K562 (cell line): ENCODE measurements at regions not wholly inside any gene's neighbourhood (a gene's known extent, or its start where the extent isn't known, plus 50 kb on each side); places are given as distances from the start of the nearest gene placed in this dataset.
A peak's percentile ranks its signal among the peaks of the same experiment; 100 is the strongest.

ENCODE experiments used
- ARID1B ChIP-seq: fragments of 450-650 bp; IDR thresholded peaks from 2 replicates; pipeline ENCODE4 v1.6.1; 2016; ENCODE audit warnings: antibody characterized with exemption, mild to moderate bottlenecking, inconsistent platforms
- CBX3 ChIP-seq, 2 experiments: IDR thresholded peaks; 1 replicate in 1 of 2; 2 replicates in 1 of 2; pipeline ENCODE4 v1.6.1; 2012; ENCODE audit warnings: inconsistent platforms in 2 of 2, low read length in 2 of 2, borderline replicate concordance in 1 of 2, control low read depth in 1 of 2
- DIDO1 ChIP-seq: fragments of 450-650 bp; IDR thresholded peaks from 2 replicates; pipeline ENCODE4 v1.6.1; 2016; ENCODE audit warnings: low read depth, missing biosample characterization, missing genetic modification characterization
- EHMT2 ChIP-seq: fragments of 450-650 bp; IDR thresholded peaks from 2 replicates; pipeline ENCODE4 v1.6.1; 2018; ENCODE audit warnings: antibody characterized with exemption
- L3MBTL2 ChIP-seq: fragments of 450-650 bp; IDR thresholded peaks from 2 replicates; pipeline ENCODE4 v1.6.1; 2016; ENCODE audit warnings: mild to moderate bottlenecking, moderate library complexity
- MAZ ChIP-seq, 2 experiments: fragments of 450-650 bp in 1 of 2; sonication (generic) in 1 of 2; formaldehyde crosslinking; IDR thresholded peaks in 1 of 2; conservative IDR thresholded peaks in 1 of 2; 2 replicates each; pipeline versions ENCODE4 v1.4.0 to v1.5.0; 2020; ENCODE audit warnings: mild to moderate bottlenecking in 1 of 2, missing genetic modification reagents in 1 of 2
- MYC ChIP-seq, 2 experiments: fragments of 250-450 bp in 1 of 2; sonication (Bioruptor Pico) in 1 of 2; IDR thresholded peaks; 2 replicates each; pipeline versions ENCODE4 v1.5.1 to v1.6.1; 2012 to 2021; ENCODE audit warnings: low read depth in 2 of 2, borderline replicate concordance in 1 of 2, improper control_type of control experiment in 1 of 2, low read length in 1 of 2, mild to moderate bottlenecking in 1 of 2, moderate library complexity in 1 of 2
- NONO ChIP-seq, 2 experiments: fragments of 200-400 bp in 1 of 2; fragments of 450-650 bp in 1 of 2; formaldehyde crosslinking in 1 of 2; IDR thresholded peaks; 2 replicates each; pipeline ENCODE4 v1.6.1; 2017; ENCODE audit warnings: low read depth in 2 of 2, mild to moderate bottlenecking in 2 of 2, moderate library complexity in 2 of 2, low read length in 1 of 2
- RCOR1 ChIP-seq, 2 experiments: IDR thresholded peaks; 2 replicates each; pipeline ENCODE4 v1.6.1; 2012; ENCODE audit warnings: low read depth in 2 of 2, low read length in 2 of 2, borderline replicate concordance in 1 of 2, improper control_type of control experiment in 1 of 2
- SETDB1 ChIP-seq: IDR thresholded peaks from one replicate; pipeline ENCODE4 v1.6.1; 2012; ENCODE audit warnings: low read length, control low read depth, inconsistent platforms
- SMAD3 ChIP-seq: fragments of 450-650 bp; formaldehyde crosslinking; conservative IDR thresholded peaks from 2 replicates; pipeline ENCODE4 v1.4.0; 2020; ENCODE audit warnings: mild to moderate bottlenecking
- TBP ChIP-seq: optimal IDR thresholded peaks from 2 replicates; pipeline ENCODE3; 2011; ENCODE audit warnings: low read depth, low read length, improper control_type of control experiment
- ZFP36 ChIP-seq: fragments of 150-350 bp; IDR thresholded peaks from 2 replicates; pipeline ENCODE4 v1.6.1; 2018; ENCODE audit warnings: low read length, low read depth; ENCODE audit not compliant: partially characterized antibody
- ZKSCAN3 ChIP-seq: fragments of 250-450 bp; sonication (Bioruptor Pico); IDR thresholded peaks from 2 replicates; pipeline ENCODE4 v1.4.0; 2020
- ZNF324 ChIP-seq: fragments of 250-450 bp; sonication (Bioruptor Pico); IDR thresholded peaks from 2 replicates; pipeline ENCODE4 v1.4.0; 2020; ENCODE audit warnings: mild to moderate bottlenecking
- ZNF41 ChIP-seq: fragments of 250-450 bp; sonication (Bioruptor Pico); conservative IDR thresholded peaks from 2 replicates; pipeline ENCODE4 v1.4.0; 2020; ENCODE audit warnings: mild to moderate bottlenecking
- ZNF77 ChIP-seq: fragments of 250-450 bp; sonication (Bioruptor Pico); IDR thresholded peaks from 2 replicates; pipeline ENCODE4 v1.5.0; 2020
- ZSCAN29 ChIP-seq: fragments of 450-650 bp; IDR thresholded peaks from 2 replicates; pipeline ENCODE4 v1.6.1; 2017
- ZZZ3 ChIP-seq: fragments of 450-650 bp; IDR thresholded peaks from 2 replicates; pipeline ENCODE4 v1.6.1; 2016; ENCODE audit warnings: antibody characterized with exemption, mild to moderate bottlenecking, moderate library complexity
- TF ChIP-seq, protein P1 (sequence below): fragments of 250-450 bp; sonication (Bioruptor Pico); IDR thresholded peaks from 2 replicates; pipeline ENCODE4 v1.4.0; 2020; ENCODE audit warnings: mild to moderate bottlenecking, moderate library complexity, borderline replicate concordance
- TF ChIP-seq, protein P2 (sequence below): fragments of 450-650 bp; IDR thresholded peaks from 2 replicates; pipeline ENCODE4 v1.6.1; 2016; ENCODE audit warnings: missing biosample characterization, missing genetic modification characterization
- TF ChIP-seq, protein P3 (sequence below): fragments of 250-450 bp; sonication (Bioruptor Pico); IDR thresholded peaks from 2 replicates; pipeline ENCODE4 v1.4.0; 2020; ENCODE audit warnings: mild to moderate bottlenecking

DNA sequence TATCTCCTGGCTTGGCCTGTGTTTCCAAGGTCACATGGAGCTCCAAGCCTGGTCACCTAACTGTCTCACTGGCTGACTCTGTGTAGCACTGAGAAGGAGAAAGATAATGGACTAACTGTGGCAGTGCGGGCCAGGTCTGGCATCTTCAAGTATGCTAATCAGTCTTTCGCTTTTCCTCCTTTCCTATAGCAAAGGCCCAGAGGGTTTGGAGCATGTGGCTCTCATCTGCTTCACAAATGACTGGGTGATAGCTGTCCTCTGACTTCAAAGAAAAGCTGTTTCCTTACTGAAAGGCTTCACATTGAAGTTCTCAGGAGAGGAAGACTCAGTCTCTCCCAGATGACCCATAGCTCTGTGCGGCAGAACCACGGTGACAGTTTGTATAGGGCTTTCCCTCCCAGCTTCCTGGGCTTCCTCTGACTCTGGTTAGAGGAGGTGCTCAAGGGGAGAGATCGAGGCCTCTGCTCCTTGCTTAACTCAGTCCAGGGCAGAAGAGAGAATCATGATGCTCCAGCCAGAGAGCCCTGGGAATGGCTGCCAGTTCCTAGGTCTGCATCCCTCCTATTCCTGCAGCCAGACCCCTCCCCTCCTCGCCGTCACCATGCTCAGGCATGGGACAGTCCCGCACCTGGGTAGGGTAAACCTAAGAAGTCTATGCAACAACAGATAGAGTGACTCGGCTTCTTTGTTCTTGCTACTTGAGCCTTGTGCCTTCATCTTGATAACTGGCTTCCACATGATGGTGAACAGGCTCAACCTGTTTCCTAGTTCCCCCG, 72.3 kb downstream of the CCDC71L start (continued):
- TF ChIP-seq SMAD3 (CRISPR knock-in tag), result 0 out of 2 replicates have a peak, but pooled peaks have one; percentile 43
- TF ChIP-seq NONO (IDR thresholded peaks at IDR 0.05; ENCODE audit: low read depth in 2 of 2, low read length in 1 of 2), result no peak
- peak; percentile 19 for TF ChIP-seq TBP
- no peak for TF ChIP-seq ZZZ3
- TF ChIP-seq, protein P1, sequence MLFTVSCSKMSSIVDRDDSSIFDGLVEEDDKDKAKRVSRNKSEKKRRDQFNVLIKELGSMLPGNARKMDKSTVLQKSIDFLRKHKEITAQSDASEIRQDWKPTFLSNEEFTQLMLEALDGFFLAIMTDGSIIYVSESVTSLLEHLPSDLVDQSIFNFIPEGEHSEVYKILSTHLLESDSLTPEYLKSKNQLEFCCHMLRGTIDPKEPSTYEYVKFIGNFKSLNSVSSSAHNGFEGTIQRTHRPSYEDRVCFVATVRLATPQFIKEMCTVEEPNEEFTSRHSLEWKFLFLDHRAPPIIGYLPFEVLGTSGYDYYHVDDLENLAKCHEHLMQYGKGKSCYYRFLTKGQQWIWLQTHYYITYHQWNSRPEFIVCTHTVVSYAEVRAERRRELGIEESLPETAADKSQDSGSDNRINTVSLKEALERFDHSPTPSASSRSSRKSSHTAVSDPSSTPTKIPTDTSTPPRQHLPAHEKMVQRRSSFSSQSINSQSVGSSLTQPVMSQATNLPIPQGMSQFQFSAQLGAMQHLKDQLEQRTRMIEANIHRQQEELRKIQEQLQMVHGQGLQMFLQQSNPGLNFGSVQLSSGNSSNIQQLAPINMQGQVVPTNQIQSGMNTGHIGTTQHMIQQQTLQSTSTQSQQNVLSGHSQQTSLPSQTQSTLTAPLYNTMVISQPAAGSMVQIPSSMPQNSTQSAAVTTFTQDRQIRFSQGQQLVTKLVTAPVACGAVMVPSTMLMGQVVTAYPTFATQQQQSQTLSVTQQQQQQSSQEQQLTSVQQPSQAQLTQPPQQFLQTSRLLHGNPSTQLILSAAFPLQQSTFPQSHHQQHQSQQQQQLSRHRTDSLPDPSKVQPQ (CRISPR knock-in tag), result no peak
- TF ChIP-seq MAZ (CRISPR knock-in tag; conservative IDR thresholded peaks at IDR 0.05 in 1 of 2, IDR thresholded peaks at IDR 0.05 in 1 of 2), result 0 out of 4 replicates have a peak, but pooled peaks of 1 of the 2 experiments have one; percentile 30
- no peak for TF ChIP-seq ZNF77 (CRISPR knock-in tag)
- no peak for TF ChIP-seq ZSCAN29
- TF ChIP-seq DIDO1 (tag), result no peak
- TF ChIP-seq ZFP36, result no peak
- peak in 1 of 2 experiments; percentile 82; a peak in 2 of 4 replicates for TF ChIP-seq RCOR1 (IDR thresholded peaks at IDR 0.05; ENCODE audit: borderline replicate concordance in 1 of 2, low read depth in 2 of 2, low read length in 2 of 2)
- TF ChIP-seq, protein P2, sequence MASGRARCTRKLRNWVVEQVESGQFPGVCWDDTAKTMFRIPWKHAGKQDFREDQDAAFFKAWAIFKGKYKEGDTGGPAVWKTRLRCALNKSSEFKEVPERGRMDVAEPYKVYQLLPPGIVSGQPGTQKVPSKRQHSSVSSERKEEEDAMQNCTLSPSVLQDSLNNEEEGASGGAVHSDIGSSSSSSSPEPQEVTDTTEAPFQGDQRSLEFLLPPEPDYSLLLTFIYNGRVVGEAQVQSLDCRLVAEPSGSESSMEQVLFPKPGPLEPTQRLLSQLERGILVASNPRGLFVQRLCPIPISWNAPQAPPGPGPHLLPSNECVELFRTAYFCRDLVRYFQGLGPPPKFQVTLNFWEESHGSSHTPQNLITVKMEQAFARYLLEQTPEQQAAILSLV (tag), result peak; percentile 27; the same call in 1 of the 2 replicates
- no peak for TF ChIP-seq ZNF41
- 0 out of 2 replicates have a peak, but pooled peaks have one; percentile 16 for TF ChIP-seq ARID1B
- TF ChIP-seq SETDB1, result no peak
- no peak for TF ChIP-seq ZKSCAN3 (CRISPR knock-in tag)
- TF ChIP-seq EHMT2, result 0 out of 2 replicates have a peak, but pooled peaks have one; percentile 31
- TF ChIP-seq MYC (IDR thresholded peaks at IDR 0.05; ENCODE audit: low read depth, low read length), result no peak; the same call in 1 of the 2 replicates
- TF ChIP-seq MYC (CRISPR knock-in tag; IDR thresholded peaks at IDR 0.05; ENCODE audit: borderline replicate concordance, low read depth), result peak; percentile 58; the same call in 1 of the 2 replicates
- no peak for TF ChIP-seq ZNF324 (CRISPR knock-in tag)
- TF ChIP-seq, protein P3, sequence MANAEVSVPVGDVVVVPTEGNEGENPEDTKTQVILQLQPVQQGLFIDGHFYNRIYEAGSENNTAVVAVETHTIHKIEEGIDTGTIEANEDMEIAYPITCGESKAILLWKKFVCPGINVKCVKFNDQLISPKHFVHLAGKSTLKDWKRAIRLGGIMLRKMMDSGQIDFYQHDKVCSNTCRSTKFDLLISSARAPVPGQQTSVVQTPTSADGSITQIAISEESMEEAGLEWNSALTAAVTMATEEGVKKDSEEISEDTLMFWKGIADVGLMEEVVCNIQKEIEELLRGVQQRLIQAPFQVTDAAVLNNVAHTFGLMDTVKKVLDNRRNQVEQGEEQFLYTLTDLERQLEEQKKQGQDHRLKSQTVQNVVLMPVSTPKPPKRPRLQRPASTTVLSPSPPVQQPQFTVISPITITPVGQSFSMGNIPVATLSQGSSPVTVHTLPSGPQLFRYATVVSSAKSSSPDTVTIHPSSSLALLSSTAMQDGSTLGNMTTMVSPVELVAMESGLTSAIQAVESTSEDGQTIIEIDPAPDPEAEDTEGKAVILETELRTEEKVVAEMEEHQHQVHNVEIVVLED (CRISPR knock-in tag), result peak; percentile 20; the same call in 1 of the 2 replicates
- TF ChIP-seq L3MBTL2, result peak; percentile 90
- TF ChIP-seq CBX3 (IDR thresholded peaks at IDR 0.05; ENCODE audit: borderline replicate concordance in 1 of 2, low read length in 2 of 2), result no peak
